HG02763 (cell line): ENCODE measurements at regions not wholly inside any gene's neighbourhood (a gene's known extent, or its start where the extent isn't known, plus 50 kb on each side); places are given as distances from the start of the nearest gene placed in this dataset.

Source experiments
- ATAC-seq: cut with Tn5 transposase; IDR thresholded peaks from one replicate; pipeline ENCODE4 v1.9.1; 2021; ENCODE audit warnings: mild to moderate bottlenecking, moderate library complexity; ENCODE audit not compliant: unreplicated experiment

GRCh38 chr14:46306267-46306666 lies 345.3 kb downstream of the RPL10L start:
- ATAC-seq = no peak

GRCh38 chr14:46300765-46301164 lies 350.8 kb downstream of the RPL10L start:
- ATAC-seq = no peak

GRCh38 chr14:46290706-46291105 lies 360.9 kb downstream of the RPL10L start:
- ATAC-seq = no peak

- no peak for ATAC-seq
Measured at GRCh38 chr14:46279776-46280175, 371.8 kb downstream of the RPL10L start.

- ATAC-seq = no peak
Measured at GRCh38 chr14:46279327-46279726, 372.3 kb downstream of the RPL10L start.

GRCh38 chr14:46259536-46259935 lies 392.0 kb downstream of the RPL10L start:
- no peak for ATAC-seq

- no peak for ATAC-seq
Measured at GRCh38 chr14:46256381-46256780, 395.2 kb downstream of the RPL10L start.

GRCh38 chr14:46250113-46250703 lies 401.4 kb downstream of the RPL10L start:
- no peak for ATAC-seq

GRCh38 chr14:46248001-46248630 lies 403.5 kb downstream of the RPL10L start:
- ATAC-seq = no peak

GRCh38 chr14:46245276-46245675 lies 406.3 kb downstream of the RPL10L start:
- no peak for ATAC-seq

- ATAC-seq = no peak
Measured at GRCh38 chr14:46233786-46234185, 417.8 kb downstream of the RPL10L start.

- ATAC-seq = no peak
Measured at GRCh38 chr14:46230540-46230939, 421.0 kb downstream of the RPL10L start.

- ATAC-seq = no peak
Measured at GRCh38 chr14:46215801-46216200, 435.8 kb downstream of the RPL10L start.

GRCh38 chr14:46198676-46199075 lies 452.9 kb downstream of the RPL10L start:
- ATAC-seq = no peak

GRCh38 chr14:46197856-46198255 lies 453.7 kb downstream of the RPL10L start:
- ATAC-seq = no peak
